Germinal center (tissue), 1 donor: ENCODE measurements at regions not wholly inside any gene's neighbourhood (a gene's known extent, or its start where the extent isn't known, plus 50 kb on each side); places are given as distances from the start of the nearest gene placed in this dataset.

Experiments
- DNase-seq: peaks from one replicate; pipeline ENCODE4 v3.0.0; 2012; ENCODE audit warnings: mixed read lengths, low spot score

DNA sequence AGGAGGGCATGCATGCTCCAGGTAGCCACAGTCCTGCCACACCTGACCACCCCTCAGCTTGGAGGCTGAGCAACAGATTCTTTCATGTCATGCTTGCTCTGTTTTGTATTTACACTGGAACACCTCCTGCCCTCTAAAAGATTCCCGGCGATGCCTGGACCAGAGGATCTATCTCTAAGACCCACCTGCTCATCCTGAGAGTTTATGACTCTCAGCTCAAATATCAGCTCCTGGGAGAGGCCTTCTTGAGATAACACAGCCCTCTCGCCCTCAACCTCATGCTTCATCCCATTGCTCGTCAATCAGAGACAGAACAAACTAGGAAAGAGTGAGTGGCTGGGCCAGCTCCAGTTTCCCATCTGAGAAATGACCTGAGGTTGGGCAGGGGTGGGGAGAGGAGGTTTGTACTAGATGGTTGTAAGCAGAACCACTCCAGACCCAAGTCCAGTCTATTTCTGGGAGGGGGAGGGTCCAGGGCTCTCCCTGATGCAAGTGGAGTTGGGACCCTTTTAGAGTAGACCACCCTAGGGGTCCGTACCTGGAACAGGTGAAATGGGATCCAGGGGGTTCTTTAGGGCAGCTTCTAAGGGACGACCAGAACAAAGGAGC, 524.5 kb downstream of the MATN1 start:
- no peak for DNase-seq

GRCh38 chr1:30198451-30198760, 525.0 kb downstream of the MATN1 start:
- no peak for DNase-seq

GRCh38 chr1:30197639-30198450, 525.5 kb downstream of the MATN1 start:
- no peak for DNase-seq

DNA sequence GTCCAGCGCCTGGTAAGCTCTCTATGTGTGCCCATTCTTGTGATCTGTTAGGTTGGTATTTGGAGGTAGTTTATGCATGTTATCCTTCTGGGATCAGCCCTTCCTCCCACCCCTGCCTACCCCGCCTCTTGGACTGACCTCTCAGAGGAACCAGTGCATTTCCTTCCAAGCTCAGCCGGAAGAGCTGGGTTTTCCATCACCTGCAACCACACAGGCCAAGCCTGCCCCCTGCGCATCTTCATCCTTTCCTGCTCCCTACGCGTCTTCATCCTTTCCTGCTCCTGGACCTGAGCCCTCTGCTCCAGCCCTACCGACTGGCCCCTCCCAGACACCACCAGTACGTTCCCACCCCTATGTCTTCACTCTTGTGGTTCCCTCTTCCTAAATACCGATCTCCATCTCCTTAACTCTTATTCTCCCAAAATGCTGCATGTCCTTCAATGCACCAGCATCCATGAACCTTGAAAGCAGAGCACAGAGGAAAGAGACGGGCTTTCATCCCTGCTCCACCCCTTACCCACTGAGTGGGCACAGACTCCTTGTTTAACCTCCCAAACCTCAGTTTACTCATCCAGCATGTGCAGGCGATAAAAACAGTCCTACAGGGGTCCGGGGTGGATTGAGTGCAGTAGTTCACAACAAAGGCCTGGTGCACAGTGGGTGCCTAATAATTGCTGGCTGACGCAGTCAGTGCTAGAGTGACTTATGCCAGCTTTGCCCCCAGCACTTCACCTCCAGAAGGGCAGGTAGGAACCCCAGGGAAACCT, 526.3 kb downstream of the MATN1 start:
- DNase-seq: no peak

- DNase-seq: no peak
Measured at GRCh38 chr1:30196457-30196856, 526.9 kb downstream of the MATN1 start.

- no peak for DNase-seq
Measured at GRCh38 chr1:30195424-30196134, 527.8 kb downstream of the MATN1 start.

DNA sequence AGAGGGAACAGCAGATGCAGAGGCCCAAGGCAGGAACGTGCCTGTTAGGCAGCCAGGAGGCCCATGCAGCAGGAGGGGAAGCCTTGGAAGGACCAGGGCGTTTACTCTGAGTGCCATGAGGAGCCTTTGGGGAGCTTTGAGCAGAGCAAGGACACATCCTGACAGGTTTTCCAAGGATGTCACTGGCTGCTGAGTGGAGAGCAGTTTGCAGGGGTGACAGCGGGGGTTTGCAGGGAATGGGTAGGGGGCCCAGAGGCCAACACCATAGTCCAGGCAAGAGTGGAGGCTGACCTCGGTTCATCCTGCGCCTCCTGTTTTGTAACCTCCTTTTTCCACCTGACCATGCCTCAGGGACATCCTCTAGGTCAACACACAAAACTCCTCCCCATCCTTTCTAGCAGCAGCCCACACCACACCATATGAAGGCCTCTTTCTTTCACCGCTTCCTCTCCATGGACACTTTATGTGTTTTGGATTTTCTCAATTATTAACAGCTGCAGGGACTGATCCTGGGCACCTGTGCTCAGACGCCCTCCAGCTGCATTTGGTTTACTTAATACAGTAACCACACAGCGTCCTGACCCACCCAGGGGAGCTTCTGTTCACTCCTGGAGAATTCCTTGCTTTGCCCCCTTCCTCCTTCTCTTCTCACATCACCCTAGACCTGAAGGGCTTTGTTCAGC, 528.5 kb downstream of the MATN1 start:
- DNase-seq: no peak

- DNase-seq: no peak
Measured at GRCh38 chr1:30194046-30194619, 529.3 kb downstream of the MATN1 start.

- no peak for DNase-seq
Measured at GRCh38 chr1:30192969-30193630, 530.3 kb downstream of the MATN1 start.

DNA sequence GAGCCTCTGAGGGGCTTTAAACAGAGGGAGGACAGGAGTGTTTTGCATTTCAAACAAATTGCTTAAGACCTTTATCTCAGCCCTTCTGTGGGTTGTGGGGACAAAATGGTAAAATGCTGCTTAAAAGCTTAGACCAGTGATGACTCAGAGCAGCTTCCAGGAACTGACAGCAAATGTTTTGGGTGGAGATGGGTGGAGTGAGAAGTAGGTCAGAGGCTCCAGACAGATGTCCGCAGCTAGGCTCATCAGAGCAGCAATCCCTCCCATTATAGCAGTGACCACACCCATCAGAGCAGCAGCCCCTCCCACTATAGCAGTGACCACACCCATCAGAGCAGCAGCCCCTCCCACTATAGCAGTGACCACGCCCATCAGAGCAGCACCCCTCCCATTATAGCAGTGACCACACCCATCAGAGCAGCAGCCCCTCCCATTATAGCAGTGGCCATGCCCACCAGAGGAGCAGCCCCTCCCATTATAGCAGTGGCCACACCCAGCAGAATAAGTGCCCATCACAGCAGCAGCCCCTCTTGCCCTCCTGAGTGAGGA, 532.2 kb downstream of the MATN1 start:
- DNase-seq: no peak

- no peak for DNase-seq
Measured at GRCh38 chr1:30190511-30191153, 532.8 kb downstream of the MATN1 start.

DNA sequence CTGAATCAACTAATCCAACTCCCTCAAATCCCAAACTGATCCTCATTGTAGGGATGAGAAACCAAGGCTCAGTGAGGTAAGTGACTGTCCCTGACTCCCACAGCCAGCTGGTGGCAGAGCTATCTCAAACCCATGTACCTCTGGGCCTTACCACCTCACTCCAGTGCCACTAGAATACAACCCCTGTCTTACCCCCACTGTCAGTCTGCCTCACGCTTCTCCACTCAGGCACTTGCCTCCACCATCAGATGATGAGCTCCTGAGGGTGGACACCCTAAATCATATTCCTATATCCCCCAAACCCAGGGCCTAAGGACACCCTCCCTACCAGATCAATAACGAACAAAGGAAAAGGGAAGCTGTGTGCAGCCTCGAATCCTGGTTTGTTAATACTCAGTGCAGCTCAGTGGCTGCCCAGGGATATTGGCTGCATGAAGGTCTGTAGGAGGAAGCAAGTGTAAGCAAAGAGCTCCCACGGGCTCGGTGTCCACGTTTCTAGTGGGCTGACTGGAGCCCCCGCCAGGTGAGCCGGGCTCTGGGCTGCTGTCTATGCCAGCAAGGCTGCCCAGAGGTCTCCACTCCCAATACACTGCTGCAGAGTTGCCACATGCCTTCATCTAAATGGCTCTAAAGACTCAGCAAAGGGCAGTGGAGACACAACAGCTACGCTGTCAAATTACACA, 533.4 kb downstream of the MATN1 start:
- DNase-seq: no peak

DNA sequence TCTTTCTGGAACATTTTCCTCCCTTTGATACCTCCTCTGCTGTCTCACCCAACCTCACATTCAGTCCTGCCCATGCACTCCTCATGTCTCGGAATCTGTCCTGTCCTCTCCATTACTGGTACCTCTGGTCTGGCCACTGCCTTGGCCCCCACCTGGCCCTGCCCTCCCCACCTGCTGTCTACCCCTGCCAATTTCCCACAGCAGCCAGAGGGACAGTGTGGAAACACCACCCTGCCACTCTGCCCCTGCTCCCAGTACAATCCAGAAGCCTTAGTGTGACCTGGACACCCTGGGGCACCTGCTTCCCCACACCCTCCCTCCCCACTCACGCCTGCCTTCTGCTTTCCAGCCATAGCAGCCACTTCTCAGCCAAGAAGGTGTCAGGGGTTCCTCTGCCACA, 534.4 kb downstream of the MATN1 start:
- no peak for DNase-seq

GRCh38 chr1:30188329-30188728, 535.1 kb downstream of the MATN1 start:
- no peak for DNase-seq

DNA sequence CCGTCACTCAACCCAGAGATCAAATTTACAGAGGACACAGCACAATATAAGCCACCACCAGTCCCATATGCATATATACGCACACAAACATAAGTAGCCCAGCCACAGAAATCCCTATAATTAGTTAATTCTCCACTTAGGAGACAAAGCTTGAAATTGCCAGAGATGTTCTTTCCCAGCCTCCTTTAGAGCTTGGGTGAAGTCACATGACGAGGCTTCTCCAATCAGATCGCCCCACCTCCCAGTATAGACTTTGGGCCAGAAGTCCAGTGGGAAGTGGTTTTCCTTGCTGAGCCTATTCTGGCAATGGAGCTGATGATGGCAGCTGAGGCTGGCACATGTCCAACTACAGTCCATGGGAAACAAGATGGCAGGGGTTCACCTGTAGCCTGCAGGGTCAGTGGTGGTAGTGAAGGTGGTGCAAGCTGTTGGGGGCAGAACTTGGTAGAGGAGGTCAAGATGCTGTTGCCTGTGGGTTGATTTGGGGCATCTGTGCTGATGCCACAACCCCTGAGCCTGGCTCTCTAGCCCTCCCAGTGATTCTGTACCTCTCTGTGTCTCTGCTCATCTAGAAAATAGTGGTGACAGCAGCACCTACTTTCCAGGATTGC, 535.9 kb downstream of the MATN1 start:
- no peak for DNase-seq

GRCh38 chr1:30186586-30186985, 536.8 kb downstream of the MATN1 start:
- DNase-seq: no peak

- no peak for DNase-seq
Measured at GRCh38 chr1:30185809-30186208, 537.6 kb downstream of the MATN1 start.

DNA sequence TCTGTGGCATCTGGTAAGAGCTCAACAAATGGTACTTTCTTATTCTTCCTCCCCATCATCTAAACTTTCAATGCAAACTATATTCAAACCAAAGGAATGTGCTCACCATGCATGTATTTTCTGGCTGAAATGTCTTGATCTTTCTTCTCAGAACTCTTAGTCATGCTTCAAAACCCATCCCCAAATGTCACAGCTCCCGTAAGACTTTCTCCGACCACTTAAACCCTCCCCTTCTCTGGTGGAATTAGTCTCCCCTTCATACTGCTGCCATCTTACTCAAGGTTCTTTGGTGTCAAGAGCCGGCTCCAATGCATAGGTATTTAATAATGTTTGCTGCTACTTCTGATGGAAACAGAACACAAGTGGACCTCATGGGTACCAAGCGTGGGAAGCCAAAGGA, 538.1 kb downstream of the MATN1 start:
- no peak for DNase-seq
